HepG2 (cell line): ENCODE measurements at regions not wholly inside any gene's neighbourhood (a gene's known extent, or its start where the extent isn't known, plus 50 kb on each side); places are given as distances from the start of the nearest gene placed in this dataset.

ENCODE experiments used
- KAT2B ChIP-seq: fragments of 150-350 bp; IDR thresholded peaks from 2 replicates; pipeline ENCODE4 v1.6.1; 2014; ENCODE audit warnings: low read depth, low read length, borderline replicate concordance
- MTF2 ChIP-seq: sonication (generic); formaldehyde crosslinking; IDR thresholded peaks from 2 replicates; pipeline ENCODE4 v1.5.0; 2020; ENCODE audit warnings: missing genetic modification reagents, borderline replicate concordance
- PAF1 ChIP-seq: IDR thresholded peaks from 2 replicates; pipeline ENCODE4 v1.6.1; 2016; ENCODE audit warnings: missing genetic modification reagents, missing compliant biosample characterization
- PAWR ChIP-seq: sonication (generic); formaldehyde crosslinking; IDR thresholded peaks from 2 replicates; pipeline ENCODE4 v1.4.0; 2020; ENCODE audit warnings: missing genetic modification reagents, mild to moderate bottlenecking, borderline replicate concordance
- PREB ChIP-seq: sonication (generic); formaldehyde crosslinking; IDR thresholded peaks from 2 replicates; pipeline ENCODE4 v1.4.0; 2020; ENCODE audit warnings: missing genetic modification reagents
- RERE ChIP-seq: IDR thresholded peaks from 2 replicates; pipeline ENCODE4 v1.6.1; 2016; ENCODE audit warnings: low read depth, missing genetic modification reagents, missing compliant biosample characterization
- REST ChIP-seq, 2 experiments: IDR thresholded peaks; 2 replicates each; pipeline ENCODE4 v1.6.1; 2011 to 2012; ENCODE audit warnings: low read length in 2 of 2, borderline replicate concordance in 1 of 2, low read depth in 1 of 2, mild to moderate bottlenecking in 1 of 2, moderate library complexity in 1 of 2
- RXRA ChIP-seq: sonication (generic); formaldehyde crosslinking; IDR thresholded peaks from 2 replicates; pipeline ENCODE4 v1.5.1; 2020; ENCODE audit warnings: missing genetic modification reagents
- SOX5 ChIP-seq: IDR thresholded peaks from 2 replicates; pipeline ENCODE4 v1.6.1; 2016; ENCODE audit warnings: borderline replicate concordance
- ZKSCAN1 ChIP-seq: fragments of 150-350 bp; IDR thresholded peaks from 2 replicates; pipeline ENCODE4 v1.6.1; 2014; ENCODE audit warnings: low read length
- ZNF180 ChIP-seq: sonication (generic); formaldehyde crosslinking; IDR thresholded peaks from 2 replicates; pipeline ENCODE4 v1.4.0; 2020; ENCODE audit warnings: low read depth, missing genetic modification reagents, borderline replicate concordance
- ZNF232 ChIP-seq: sonication (generic); formaldehyde crosslinking; IDR thresholded peaks from 2 replicates; pipeline ENCODE4 v1.4.0; 2020; ENCODE audit warnings: missing genetic modification reagents, borderline replicate concordance
- ZNF350 ChIP-seq: sonication (generic); formaldehyde crosslinking; IDR thresholded peaks from 2 replicates; pipeline ENCODE4 v1.4.0; 2020; ENCODE audit warnings: mild to moderate bottlenecking, low read depth, missing genetic modification reagents, borderline replicate concordance
- ZNF576 ChIP-seq: sonication (generic); formaldehyde crosslinking; IDR thresholded peaks from 2 replicates; pipeline ENCODE4 v1.4.0; 2020; ENCODE audit warnings: mild to moderate bottlenecking, missing genetic modification reagents
- ZNF713 ChIP-seq: sonication (generic); formaldehyde crosslinking; IDR thresholded peaks from 2 replicates; pipeline ENCODE4 v1.4.0; 2020; ENCODE audit warnings: mild to moderate bottlenecking, missing genetic modification reagents
- ZNF781 ChIP-seq: sonication (generic); formaldehyde crosslinking; IDR thresholded peaks from 2 replicates; pipeline ENCODE4 v1.5.1; 2020; ENCODE audit warnings: borderline replicate concordance, mild to moderate bottlenecking, missing genetic modification reagents; ENCODE audit errors: not compliant biosample characterization

- TF ChIP-seq RERE (CRISPR knock-in tag): no peak
- no peak for TF ChIP-seq PAF1 (CRISPR knock-in tag)
- no peak for TF ChIP-seq ZNF781
- TF ChIP-seq REST (IDR thresholded peaks at IDR 0.05; ENCODE audit: borderline replicate concordance in 1 of 2, low read depth in 1 of 2, low read length in 2 of 2): no peak
- TF ChIP-seq ZNF232 (CRISPR knock-in tag): no peak
- TF ChIP-seq ZNF180 (CRISPR knock-in tag): no peak
- TF ChIP-seq ZKSCAN1: no peak
- no peak for TF ChIP-seq KAT2B
- no peak for TF ChIP-seq ZNF713 (CRISPR knock-in tag)
- TF ChIP-seq PREB (CRISPR knock-in tag): no peak
- no peak for TF ChIP-seq SOX5 (CRISPR knock-in tag)
- no peak for TF ChIP-seq ZNF350 (CRISPR knock-in tag)
- no peak for TF ChIP-seq PAWR (CRISPR knock-in tag)
- TF ChIP-seq ZNF576 (CRISPR knock-in tag): no peak
- TF ChIP-seq MTF2 (CRISPR knock-in tag): no peak
- TF ChIP-seq RXRA (CRISPR knock-in tag): no peak
- TF ChIP-seq, all 625 proteins: peak for 0
These were observed 174.9 kb upstream of the MXRA5 start (continued) for GRCh38 chrX:3521396-3521795.
